Stimulated activated naive CD8-positive, alpha-beta T cell treated with anti-CD3 and anti-CD28 coated beads, Interleukin-15, Interleukin-2, amounts not matched to agents 100 U/mL and 50 U/mL, for 24 hours (primary cell): ENCODE measurements at regions not wholly inside any gene's neighbourhood (a gene's known extent, or its start where the extent isn't known, plus 50 kb on each side); places are given as distances from the start of the nearest gene placed in this dataset.
"Not testable (repeated sequence)": the region's sequence is repeated elsewhere in the genome, so short reads cannot be mapped to it uniquely, and the experiment has no call there.

Experiments used
- ATAC-seq: fragments of 150-1000 bp; cut with Tn5 transposase; one replicate; pipeline ENCODE4 v1.10.0; 2021
- DNase-seq: peaks from one replicate; pipeline ENCODE4 v3.0.0; 2021

DNA sequence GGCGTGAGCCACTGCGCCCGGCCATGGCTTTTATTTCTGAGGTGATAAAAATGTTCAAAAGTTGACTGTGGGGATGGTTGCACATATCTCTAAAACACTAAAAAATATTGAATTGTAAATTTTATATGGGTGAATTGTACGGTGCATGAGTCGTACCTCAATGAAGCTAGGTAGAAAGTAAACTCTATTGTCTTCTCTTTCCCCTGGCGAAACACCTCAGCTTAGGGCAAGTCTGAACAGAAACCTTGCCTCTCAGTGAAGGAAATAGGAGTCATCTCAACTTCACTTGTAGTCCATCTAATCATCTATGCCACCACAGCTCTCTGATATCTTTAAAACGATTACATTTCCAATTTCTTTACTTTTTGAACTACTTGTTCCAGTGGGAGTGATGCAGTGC is 309.6 kb downstream of the SPATA31A1 start:
- DNase-seq, ATAC-seq: not testable (repeated sequence)

DNA sequence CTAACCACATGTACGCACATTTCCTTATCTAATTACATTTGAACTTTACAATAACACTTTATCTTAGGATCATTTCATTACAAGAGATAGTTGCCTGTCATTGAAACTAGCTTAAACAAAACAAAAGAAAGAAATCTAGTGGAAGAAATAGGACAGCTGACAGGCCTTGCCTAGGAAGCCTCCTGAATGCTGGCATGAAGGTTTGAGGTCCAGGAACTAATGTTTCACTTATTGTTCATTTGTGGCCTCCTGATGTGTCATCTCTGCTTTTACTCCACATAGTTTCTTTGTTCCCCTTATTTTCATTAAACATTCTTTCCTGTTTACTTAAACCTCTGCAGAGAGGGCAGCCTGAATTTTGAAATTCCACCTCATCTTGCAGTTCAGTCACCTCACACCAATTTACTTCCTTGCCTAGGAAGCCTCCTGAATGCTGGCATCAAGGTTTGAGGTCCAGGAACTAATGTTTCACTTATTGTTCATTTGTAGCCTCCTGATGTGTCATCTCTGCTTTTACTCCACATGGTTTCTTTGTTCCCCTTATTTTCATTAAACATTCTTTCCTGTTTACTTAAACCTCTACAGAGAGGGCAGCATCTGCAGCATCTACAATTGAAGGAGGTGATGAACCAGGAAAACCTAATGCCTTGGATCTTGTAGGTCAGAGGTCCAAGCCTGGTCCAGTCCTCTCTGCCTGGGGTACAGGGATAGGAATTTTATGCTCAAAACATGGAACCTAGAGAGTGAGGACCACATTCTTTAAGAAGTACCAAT is 319.2 kb downstream of the SPATA31A1 start:
- DNase-seq, ATAC-seq: not testable (repeated sequence)

DNA sequence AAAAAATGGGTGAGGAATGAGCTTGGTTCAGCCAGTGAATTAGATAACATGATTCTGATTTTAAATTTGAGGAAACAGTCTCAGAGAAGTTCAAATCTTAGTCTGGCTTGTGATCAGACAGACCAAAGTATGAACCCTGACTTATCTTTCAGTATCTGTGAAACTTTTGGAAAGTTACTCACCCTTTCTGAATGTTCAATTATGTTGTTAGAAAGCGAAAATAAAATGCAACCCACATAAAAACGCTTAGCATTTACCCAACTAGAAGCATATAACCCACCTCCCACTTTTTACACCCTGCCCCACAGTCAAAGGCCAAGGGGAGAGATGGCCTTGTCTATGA is 319.7 kb downstream of the SPATA31A1 start:
- not testable (repeated sequence) for DNase-seq, ATAC-seq

DNA sequence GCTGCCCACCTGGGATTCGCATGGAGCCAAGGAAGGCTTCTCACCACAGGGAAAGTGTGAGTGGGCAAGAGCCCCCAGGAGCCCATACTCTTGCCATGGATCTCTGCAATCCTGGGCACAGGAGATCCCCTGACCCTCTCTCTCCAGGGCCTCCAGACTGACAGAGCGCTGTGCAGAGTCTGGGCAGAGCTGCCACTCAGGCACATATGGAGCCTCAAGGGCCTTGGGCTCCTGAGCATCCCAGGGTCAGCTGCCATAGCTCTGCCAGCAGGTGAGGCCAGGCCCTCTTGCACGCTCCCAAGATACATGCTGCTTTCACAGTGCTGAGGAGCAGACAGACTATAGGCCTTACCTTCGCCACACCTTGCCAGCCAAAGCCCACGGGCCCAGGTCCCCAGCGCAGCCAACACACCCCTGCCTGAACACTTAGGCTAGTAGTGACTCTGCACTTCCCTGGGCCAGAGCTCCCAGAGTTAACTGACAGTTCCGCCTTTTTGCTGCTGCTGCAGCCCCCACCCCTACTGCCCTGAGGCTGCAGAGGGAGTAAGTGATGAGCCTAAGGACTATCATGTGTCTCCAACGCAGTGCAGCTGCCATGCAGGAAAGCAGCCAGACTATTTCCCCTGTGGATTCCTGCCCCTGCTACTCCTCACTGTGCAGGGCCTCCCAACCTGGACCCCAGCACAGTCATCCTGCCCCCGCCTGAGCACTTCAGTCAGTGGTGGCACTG is 323.2 kb downstream of the SPATA31A1 start:
- DNase-seq, ATAC-seq: not testable (repeated sequence)

DNA sequence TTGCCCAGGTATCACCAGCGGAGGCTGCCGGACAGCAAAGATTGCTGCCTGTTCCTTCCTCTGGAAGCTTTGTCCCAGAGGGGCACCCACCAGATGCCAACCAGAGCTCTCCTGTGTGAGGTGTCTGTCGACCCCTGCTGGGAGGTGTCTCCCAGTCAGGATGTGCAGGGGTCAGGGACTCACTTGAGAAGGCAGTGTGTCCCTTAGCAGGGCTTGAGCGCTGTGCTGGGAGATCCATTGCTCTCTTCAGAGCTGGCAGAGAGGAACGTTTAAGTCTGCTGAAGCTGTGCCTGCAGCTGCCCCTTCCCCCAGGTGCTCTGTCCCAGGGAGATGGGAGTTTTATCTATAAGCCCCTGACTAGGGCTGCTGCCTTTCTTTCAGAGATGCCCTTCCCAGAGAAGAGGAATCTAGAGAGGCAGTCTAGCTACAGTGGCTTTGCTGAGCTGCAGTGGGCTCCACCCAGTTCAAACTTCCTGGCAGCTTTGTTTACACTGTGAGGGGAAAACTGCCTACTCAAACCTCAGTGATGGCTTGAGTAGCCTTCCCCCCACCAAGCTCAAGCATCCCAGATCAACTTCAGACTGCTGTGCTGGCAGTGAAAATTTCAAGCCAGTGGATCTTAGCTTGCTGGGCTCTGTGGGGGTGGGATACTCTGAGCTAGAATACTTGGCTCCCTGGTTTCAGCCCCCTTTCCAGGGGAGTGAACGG is 325.4 kb downstream of the SPATA31A1 start:
- DNase-seq, ATAC-seq: not testable (repeated sequence)

DNA sequence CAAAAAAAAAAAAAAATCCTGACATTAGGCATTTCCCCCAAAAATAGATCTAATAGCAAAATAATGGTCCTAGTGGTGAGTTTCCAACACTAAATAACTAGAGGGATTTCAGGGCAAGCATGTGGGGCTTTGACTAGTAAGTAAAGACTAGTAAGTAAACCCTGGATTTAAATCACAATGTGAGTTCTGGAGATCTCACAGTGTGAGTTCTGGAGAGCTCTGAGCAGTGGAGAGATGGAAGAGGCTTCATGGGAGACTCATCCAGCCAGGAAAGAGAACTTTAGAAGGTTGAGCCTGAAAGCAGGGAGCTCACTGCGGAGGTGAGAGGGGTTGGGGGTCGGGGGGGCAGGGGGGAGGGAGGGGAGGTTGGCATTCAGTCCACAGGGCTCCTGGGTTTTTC is 373.4 kb downstream of the SPATA31A1 start:
- not testable (repeated sequence) for DNase-seq, ATAC-seq

DNA sequence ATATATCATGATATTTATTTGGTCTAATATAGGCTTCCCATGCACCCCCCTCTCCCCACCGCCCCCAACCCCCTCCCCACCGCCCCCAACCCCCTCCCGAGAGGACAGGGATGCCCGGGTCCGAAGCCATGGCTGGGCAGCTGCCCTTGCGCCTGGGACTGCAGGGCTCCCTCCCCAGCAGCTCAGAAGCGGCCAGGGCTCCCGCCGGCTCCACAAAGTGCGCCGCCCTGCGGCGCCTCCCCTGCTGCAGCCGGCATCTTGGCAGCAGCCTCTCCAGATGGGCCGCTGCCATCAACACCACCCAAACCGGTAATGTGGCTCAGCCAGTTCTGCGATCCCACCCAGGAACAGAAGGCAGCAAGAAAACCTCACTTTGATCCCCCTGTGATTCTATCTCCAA is 389.4 kb downstream of the SPATA31A1 start:
- not testable (repeated sequence) for ATAC-seq, DNase-seq

DNA sequence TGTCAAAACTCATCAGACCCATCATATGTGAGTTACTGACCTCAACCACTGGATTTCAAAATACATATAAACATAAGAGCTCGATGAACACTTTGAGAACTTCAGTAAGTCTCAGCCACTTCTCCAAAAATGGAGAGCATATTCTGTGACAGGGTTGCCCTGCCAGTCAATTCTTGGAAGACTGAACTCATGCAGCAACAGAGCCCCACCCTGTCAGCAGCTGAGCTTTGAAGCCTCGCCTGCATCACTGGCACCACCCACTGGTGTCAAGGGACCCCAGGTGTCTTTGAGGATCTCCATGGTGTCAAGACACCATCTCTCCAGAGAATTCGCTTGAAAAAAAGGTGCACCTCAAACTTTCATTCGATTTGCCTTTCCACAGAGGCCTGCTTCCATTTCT is 420.1 kb downstream of the SPATA31A1 start:
- ATAC-seq: not testable (repeated sequence)

DNA sequence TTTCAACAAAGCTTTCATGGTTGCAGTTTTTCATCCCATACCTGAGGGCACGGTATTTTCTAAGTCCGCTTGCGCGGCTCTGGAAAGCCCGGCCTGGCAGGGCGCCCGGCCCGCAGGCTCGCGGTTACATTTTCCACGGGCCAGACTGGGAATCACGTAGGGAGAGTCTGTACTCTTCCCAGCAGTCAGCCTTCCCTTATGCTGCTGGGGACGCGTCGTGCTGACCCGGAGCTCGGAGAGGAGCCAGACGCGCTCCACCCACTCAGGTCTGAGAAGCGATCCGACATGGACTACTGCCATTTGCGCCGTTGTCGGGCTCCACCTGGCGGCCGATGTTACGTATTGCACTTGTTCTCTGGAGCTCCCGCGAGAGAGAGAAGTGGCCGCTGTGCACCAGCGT is 435.9 kb downstream of the SPATA31A1 start:
- ATAC-seq (peak; percentile 84), DNase-seq (peak; percentile 4)

More for the DNA sequence above, 420.1 kb downstream of the SPATA31A1 start:
- DNase-seq: not testable (repeated sequence)

DNA sequence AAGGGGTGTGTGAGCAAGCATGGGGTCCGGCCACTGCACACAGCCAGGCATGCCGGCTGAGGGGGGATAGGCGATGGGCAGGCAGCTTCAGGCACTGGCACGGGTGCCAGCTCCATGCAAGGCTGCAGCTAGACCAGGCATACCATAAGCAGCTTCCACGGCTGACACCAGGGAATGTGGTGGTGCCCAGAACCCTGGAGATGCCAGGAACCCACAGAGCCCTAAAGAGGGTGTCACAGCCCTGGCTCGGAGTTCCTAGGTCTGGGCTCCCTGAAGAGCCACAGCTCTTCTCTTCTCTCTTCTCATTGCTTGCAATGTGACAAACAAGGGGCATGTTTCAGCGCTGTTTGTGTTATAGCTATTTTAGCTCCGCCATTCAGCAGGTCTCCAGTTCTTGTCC is 442.5 kb downstream of the SPATA31A1 start:
- not testable (repeated sequence) for ATAC-seq, DNase-seq

DNA sequence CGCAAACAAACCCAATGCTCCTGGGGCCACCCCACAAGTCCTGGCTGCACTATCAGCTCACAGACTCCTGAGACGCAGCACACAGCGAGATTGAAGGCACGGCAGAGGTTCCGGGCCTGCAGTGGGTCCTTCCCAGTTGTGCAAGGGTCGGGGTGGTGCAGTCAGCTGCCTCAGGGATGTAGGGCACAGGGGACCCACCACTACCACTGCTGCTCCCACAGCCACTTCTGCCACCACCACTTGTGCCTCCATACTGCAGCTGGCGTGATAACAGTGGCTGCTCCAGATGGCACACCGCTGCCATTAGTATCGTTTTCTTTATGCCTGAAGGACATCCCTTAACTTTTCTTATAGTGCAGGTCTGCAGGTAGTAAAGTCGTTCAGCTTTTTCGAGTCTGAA is 443.8 kb downstream of the SPATA31A1 start:
- not testable (repeated sequence) for DNase-seq, ATAC-seq

DNA sequence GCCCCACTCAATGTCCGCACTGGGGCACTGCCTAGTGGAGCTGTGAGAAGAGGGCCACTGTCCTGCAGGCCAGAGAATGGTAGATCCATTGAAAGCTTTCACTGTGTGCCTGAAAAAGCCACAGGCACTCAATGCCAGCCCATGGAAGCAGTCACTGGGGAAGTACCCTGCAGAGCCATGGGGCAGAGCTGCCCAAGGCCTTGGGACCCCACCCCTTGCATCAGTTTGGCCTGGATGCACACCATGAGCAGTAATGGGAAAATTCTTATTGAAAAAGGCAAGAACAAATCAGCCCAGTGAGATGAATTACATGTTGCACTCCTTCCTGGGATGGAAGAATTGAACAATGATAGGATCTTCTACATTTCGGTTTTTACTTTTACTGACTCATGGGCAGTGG is 447.1 kb downstream of the SPATA31A1 start:
- ATAC-seq, DNase-seq: not testable (repeated sequence)

DNA sequence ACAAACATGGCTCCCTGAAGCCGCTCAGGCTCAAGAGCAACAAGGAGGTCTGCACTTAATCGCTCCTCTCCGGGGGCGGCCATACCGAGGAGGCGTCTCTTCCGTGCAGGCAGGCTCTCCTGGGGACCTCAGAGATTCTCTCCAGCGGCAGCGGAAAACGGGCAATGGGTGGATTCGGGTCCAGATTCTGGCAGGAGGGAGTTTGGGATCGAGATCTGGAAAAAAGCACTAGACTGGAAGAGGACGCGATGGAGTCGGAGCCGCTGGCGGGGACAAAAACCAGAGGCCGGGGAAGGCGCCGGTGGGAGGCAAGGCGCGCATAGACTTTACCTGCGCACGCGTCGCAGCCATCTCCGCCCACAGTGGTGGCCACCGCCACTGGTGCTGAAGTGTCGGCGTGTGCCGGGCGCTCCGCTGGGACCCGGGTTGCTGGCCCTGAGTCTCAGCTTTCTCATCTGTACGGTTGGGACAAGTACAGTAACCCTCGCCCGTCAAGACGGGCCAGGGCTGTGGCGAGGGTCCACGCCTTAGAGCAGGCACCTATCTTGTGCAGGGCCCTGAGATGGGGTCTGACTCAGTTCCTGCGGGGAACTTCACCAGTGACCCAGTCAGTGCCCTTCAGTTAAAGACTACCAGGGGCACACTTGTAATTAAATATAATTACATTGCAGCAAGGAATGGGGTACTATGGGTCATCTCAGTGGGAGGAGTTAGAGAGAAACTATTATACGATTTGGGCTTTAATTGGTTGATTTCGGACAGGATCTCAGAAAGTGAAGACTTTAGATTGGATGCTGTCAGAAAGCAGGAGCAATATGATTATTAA is 454.1 kb downstream of the SPATA31A1 start:
- not testable (repeated sequence) for ATAC-seq
- DNase-seq: peak; percentile 46

DNA sequence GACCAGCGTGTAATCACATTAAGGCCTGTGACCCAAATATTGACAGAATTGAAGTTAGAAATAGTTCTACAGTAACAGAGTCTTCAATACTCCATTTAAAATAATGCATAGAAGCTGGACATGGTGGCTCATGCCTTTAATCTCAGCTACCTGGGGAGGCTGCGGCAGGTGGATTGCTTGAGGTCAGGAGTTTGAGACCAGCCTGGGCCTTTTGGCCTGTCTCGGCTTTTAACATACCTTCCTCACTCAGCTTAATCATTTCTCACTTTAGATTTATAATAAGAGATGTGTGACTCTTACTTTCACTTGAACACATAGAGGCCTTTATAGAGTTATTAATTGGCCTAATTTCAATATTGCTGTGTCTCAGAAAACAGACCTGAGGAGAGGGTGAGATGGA is 454.9 kb downstream of the SPATA31A1 start:
- not testable (repeated sequence) for ATAC-seq

DNA sequence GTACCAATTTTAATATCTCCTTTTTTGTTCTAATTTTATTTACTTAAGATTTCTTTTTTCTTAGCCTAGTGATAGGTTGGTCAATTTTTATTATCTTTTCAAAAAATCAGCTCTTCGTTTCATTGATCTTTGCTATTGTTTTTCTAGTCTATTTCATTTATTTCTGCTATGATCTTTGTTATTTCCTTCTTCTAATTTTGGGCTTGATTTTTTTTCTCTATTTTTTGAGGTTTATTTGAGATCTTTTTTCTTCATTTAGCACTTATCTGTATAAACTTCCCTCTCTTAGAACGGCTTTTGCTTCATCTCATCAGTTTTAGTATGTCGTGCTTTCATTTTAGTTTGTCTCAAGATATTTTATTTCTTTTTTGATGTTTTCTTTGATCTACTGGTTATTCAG is 456.1 kb downstream of the SPATA31A1 start:
- ATAC-seq, DNase-seq: not testable (repeated sequence)

More for the DNA sequence above, 454.9 kb downstream of the SPATA31A1 start:
- DNase-seq: not testable (repeated sequence)

DNA sequence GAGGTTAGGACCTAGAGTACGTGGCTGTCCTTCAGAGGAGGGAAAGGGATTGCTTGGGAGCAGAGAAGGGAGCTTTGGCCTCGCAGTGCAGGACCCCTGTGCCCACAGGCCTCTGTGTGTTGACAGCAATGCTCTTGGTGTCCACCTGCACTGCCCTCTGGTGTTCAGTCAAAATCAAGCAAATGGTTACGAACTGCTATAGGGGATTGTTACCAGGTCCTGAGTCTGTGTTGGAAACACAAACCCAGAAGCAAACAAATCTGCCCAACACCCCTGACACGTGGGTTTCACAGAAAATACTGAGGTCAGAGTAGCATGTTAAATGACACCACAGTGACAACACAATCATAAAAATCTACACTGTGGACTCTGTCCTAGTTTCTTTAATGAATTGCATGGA is 473.0 kb downstream of the SPATA31A1 start:
- ATAC-seq, DNase-seq: not testable (repeated sequence)
